ENCODE measurements at regions not wholly inside any gene's neighbourhood (a gene's known extent, or its start where the extent isn't known, plus 50 kb on each side); places are given as distances from the start of the nearest gene placed in this dataset.

GRCh38 chr5:143557061-143557818, 153.8 kb upstream of the NR3C1 start:
- Mint-ChIP-seq H3K27me3 (peaks cover 3% of the 10 kb centered on the region), H3K9me3 (no peaks in the 10 kb centered on the region), H3K27ac (no peak overlapping the region), H3K4me3 (no peak overlapping the region), H3K4me1 (ENCODE audit: low read depth) (peaks cover 9% of the 10 kb centered on the region), H3K36me3 (ENCODE audit: low read depth) (no peaks in the 10 kb centered on the region)

- Mint-ChIP-seq H3K36me3 (ENCODE audit: low read depth) (no peaks in the 10 kb centered on the region), H3K27me3 (peaks cover 13% of the 10 kb centered on the region), H3K4me3 (no peak overlapping the region), H3K4me1 (ENCODE audit: low read depth) (peaks cover 9% of the 10 kb centered on the region), H3K27ac (no peak overlapping the region), H3K9me3 (no peaks in the 10 kb centered on the region)
Observed at GRCh38 chr5:143554918-143555477, 151.5 kb upstream of the NR3C1 start.

GRCh38 chr5:143554187-143554717, 150.8 kb upstream of the NR3C1 start:
- Mint-ChIP-seq H3K27me3 (peaks cover 13% of the 10 kb centered on the region), H3K4me3 (no peak overlapping the region), H3K4me1 (ENCODE audit: low read depth) (peaks cover 9% of the 10 kb centered on the region), H3K9me3 (no peaks in the 10 kb centered on the region), H3K27ac (no peak overlapping the region), H3K36me3 (ENCODE audit: low read depth) (no peaks in the 10 kb centered on the region)

- H3K27ac Mint-ChIP-seq = no peak overlapping the region
Observed at GRCh38 chr5:143552680-143553079, 149.2 kb upstream of the NR3C1 start.

GRCh38 chr5:143551820-143552251, 148.3 kb upstream of the NR3C1 start:
- Mint-ChIP-seq H3K27me3 (peaks cover 13% of the 10 kb centered on the region), H3K4me1 (ENCODE audit: low read depth) (no peaks in the 10 kb centered on the region), H3K27ac (no peak overlapping the region)

More at GRCh38 chr5:143552680-143553079, 149.2 kb upstream of the NR3C1 start:
- no peak overlapping the region for H3K4me3 Mint-ChIP-seq
- no peaks in the 10 kb centered on the region for H3K9me3 Mint-ChIP-seq
- peaks cover 4% of the 10 kb centered on the region for H3K4me1 Mint-ChIP-seq (ENCODE audit: low read depth)
- H3K27me3 Mint-ChIP-seq = peaks cover 13% of the 10 kb centered on the region
- no peaks in the 10 kb centered on the region for H3K36me3 Mint-ChIP-seq (ENCODE audit: low read depth)

GRCh38 chr5:143550986-143551630, 147.6 kb upstream of the NR3C1 start:
- Mint-ChIP-seq H3K27me3 (peaks cover 13% of the 10 kb centered on the region), H3K36me3 (ENCODE audit: low read depth) (no peaks in the 10 kb centered on the region), H3K4me3 (no peak overlapping the region), H3K27ac (no peak overlapping the region), H3K4me1 (ENCODE audit: low read depth) (no peaks in the 10 kb centered on the region), H3K9me3 (peaks cover 5% of the 10 kb centered on the region)

More at GRCh38 chr5:143551820-143552251, 148.3 kb upstream of the NR3C1 start:
- Mint-ChIP-seq H3K36me3 (ENCODE audit: low read depth) (no peaks in the 10 kb centered on the region), H3K4me3 (no peak overlapping the region), H3K9me3 (peaks cover 5% of the 10 kb centered on the region)

- H3K4me1 Mint-ChIP-seq (ENCODE audit: low read depth) = no peaks in the 10 kb centered on the region
- no peaks in the 10 kb centered on the region for H3K36me3 Mint-ChIP-seq (ENCODE audit: low read depth)
- H3K27me3 Mint-ChIP-seq = peaks cover 11% of the 10 kb centered on the region
- H3K9me3 Mint-ChIP-seq = peaks cover 5% of the 10 kb centered on the region
- no peak overlapping the region for H3K4me3 Mint-ChIP-seq
- no peak overlapping the region for H3K27ac Mint-ChIP-seq
Observed at GRCh38 chr5:143547342-143547741, 143.9 kb upstream of the NR3C1 start.

- Mint-ChIP-seq H3K4me1 (ENCODE audit: low read depth) (no peaks in the 10 kb centered on the region), H3K27me3 (peaks cover 13% of the 10 kb centered on the region), H3K36me3 (ENCODE audit: low read depth) (no peaks in the 10 kb centered on the region), H3K9me3 (peaks cover 5% of the 10 kb centered on the region), H3K4me3 (no peak overlapping the region), H3K27ac (no peak overlapping the region)
Observed at GRCh38 chr5:143546394-143546793, 142.9 kb upstream of the NR3C1 start.

GRCh38 chr5:143544606-143545005, 141.1 kb upstream of the NR3C1 start:
- no peak overlapping the region for H3K27ac Mint-ChIP-seq
- H3K9me3 Mint-ChIP-seq = peaks cover 7% of the 10 kb centered on the region
- no peaks in the 10 kb centered on the region for H3K4me1 Mint-ChIP-seq (ENCODE audit: low read depth)
- H3K36me3 Mint-ChIP-seq (ENCODE audit: low read depth) = no peaks in the 10 kb centered on the region
- peaks cover 10% of the 10 kb centered on the region for H3K27me3 Mint-ChIP-seq
- H3K4me3 Mint-ChIP-seq = no peak overlapping the region

GRCh38 chr5:143543358-143544255, 140.1 kb upstream of the NR3C1 start:
- peaks cover 12% of the 10 kb centered on the region for H3K9me3 Mint-ChIP-seq
- no peak overlapping the region for H3K4me3 Mint-ChIP-seq
- peaks cover 12% of the 10 kb centered on the region for H3K27me3 Mint-ChIP-seq
- H3K27ac Mint-ChIP-seq = no peak overlapping the region
- H3K4me1 Mint-ChIP-seq (ENCODE audit: low read depth) = no peaks in the 10 kb centered on the region
- H3K36me3 Mint-ChIP-seq (ENCODE audit: low read depth) = no peaks in the 10 kb centered on the region

- H3K4me1 Mint-ChIP-seq (ENCODE audit: low read depth) = no peaks in the 10 kb centered on the region
- H3K27ac Mint-ChIP-seq = no peak overlapping the region
- peaks cover 12% of the 10 kb centered on the region for H3K9me3 Mint-ChIP-seq
- peaks cover 12% of the 10 kb centered on the region for H3K27me3 Mint-ChIP-seq
- no peak overlapping the region for H3K4me3 Mint-ChIP-seq
- H3K36me3 Mint-ChIP-seq (ENCODE audit: low read depth) = no peaks in the 10 kb centered on the region
Observed at GRCh38 chr5:143542798-143543144, 139.3 kb upstream of the NR3C1 start.

- no peak overlapping the region for H3K27ac Mint-ChIP-seq
- H3K27me3 Mint-ChIP-seq = peaks cover 12% of the 10 kb centered on the region
- H3K36me3 Mint-ChIP-seq (ENCODE audit: low read depth) = no peaks in the 10 kb centered on the region
- no peak overlapping the region for H3K4me3 Mint-ChIP-seq
- H3K4me1 Mint-ChIP-seq (ENCODE audit: low read depth) = no peaks in the 10 kb centered on the region
- H3K9me3 Mint-ChIP-seq = peaks cover 8% of the 10 kb centered on the region
Observed at GRCh38 chr5:143541943-143542797, 138.7 kb upstream of the NR3C1 start.

- H3K27ac Mint-ChIP-seq = no peak overlapping the region
- no peaks in the 10 kb centered on the region for H3K36me3 Mint-ChIP-seq (ENCODE audit: low read depth)
- H3K27me3 Mint-ChIP-seq = peaks cover 12% of the 10 kb centered on the region
- H3K4me3 Mint-ChIP-seq = no peak overlapping the region
- no peaks in the 10 kb centered on the region for H3K4me1 Mint-ChIP-seq (ENCODE audit: low read depth)
- H3K9me3 Mint-ChIP-seq = peaks cover 7% of the 10 kb centered on the region
Observed at GRCh38 chr5:143539742-143540141, 136.3 kb upstream of the NR3C1 start.

GRCh38 chr5:143537056-143537455, 133.6 kb upstream of the NR3C1 start:
- H3K4me3 Mint-ChIP-seq = no peak overlapping the region
- no peaks in the 10 kb centered on the region for H3K36me3 Mint-ChIP-seq (ENCODE audit: low read depth)
- H3K9me3 Mint-ChIP-seq = peaks cover 7% of the 10 kb centered on the region
- H3K27ac Mint-ChIP-seq = no peak overlapping the region
- peaks cover 10% of the 10 kb centered on the region for H3K27me3 Mint-ChIP-seq
- no peaks in the 10 kb centered on the region for H3K4me1 Mint-ChIP-seq (ENCODE audit: low read depth)
